ENCODE measurements at regions not wholly inside any gene's neighbourhood (a gene's known extent, or its start where the extent isn't known, plus 50 kb on each side); places are given as distances from the start of the nearest gene placed in this dataset.

DNA sequence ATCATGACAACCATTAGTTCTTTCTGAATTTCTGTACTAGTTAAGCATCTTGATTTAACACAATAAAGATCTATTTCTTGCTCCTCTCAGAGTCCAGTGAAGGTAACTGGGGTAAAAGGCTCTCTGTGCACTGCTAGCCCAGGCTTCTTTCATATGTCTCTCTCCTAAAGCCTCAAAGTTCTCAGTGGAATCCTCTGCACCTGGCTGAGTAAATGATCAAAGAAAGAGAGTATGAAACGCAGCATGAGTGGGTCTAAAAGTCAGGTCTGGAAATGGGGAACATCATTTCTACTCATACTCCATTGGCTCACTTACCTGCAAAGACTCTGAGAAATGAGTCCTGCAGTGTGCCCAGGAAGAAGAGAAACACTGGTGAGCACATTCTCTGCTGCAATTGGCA, 418.5 kb downstream of the PTPRC start:
- no peaks in the 10 kb centered on the region for H3K4me1 Mint-ChIP-seq
- no peaks in the 10 kb centered on the region for H3K27me3 Mint-ChIP-seq (ENCODE audit: low read depth)
- H3K36me3 Mint-ChIP-seq (ENCODE audit: low read depth): no peaks in the 10 kb centered on the region
- no peak overlapping the region for H3K27ac Mint-ChIP-seq (ENCODE audit: unreplicated experiment)
- H3K9me3 Mint-ChIP-seq: no peaks in the 10 kb centered on the region
- TF ChIP-seq, protein P1, sequence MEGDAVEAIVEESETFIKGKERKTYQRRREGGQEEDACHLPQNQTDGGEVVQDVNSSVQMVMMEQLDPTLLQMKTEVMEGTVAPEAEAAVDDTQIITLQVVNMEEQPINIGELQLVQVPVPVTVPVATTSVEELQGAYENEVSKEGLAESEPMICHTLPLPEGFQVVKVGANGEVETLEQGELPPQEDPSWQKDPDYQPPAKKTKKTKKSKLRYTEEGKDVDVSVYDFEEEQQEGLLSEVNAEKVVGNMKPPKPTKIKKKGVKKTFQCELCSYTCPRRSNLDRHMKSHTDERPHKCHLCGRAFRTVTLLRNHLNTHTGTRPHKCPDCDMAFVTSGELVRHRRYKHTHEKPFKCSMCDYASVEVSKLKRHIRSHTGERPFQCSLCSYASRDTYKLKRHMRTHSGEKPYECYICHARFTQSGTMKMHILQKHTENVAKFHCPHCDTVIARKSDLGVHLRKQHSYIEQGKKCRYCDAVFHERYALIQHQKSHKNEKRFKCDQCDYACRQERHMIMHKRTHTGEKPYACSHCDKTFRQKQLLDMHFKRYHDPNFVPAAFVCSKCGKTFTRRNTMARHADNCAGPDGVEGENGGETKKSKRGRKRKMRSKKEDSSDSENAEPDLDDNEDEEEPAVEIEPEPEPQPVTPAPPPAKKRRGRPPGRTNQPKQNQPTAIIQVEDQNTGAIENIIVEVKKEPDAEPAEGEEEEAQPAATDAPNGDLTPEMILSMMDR (conservative IDR thresholded peaks at IDR 0.05): no peak
- DNase-seq (ENCODE audit: low read depth, low spot score): no peak
- no peak overlapping the region for H3K4me3 Mint-ChIP-seq

DNA sequence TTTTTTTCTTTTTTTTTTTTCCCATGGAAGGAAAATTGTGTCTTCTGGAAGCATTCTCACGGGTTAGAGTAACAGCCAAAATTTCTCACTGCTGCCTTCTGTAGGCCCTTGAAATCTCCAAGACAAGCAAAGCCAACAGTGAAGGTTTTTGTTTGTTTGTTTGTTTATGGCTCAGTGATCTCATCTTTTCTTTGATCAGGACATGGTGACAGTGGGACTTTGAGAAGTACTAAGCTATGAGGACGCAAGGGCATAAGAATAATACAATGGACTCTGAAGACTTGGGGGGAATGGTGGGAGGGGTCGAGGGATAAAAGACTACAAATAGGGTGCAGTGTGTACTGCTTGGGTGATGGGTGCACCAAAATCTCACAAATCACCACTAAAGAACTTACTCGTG, 419.4 kb downstream of the PTPRC start:
- Mint-ChIP-seq H3K36me3 (ENCODE audit: low read depth) (no peaks in the 10 kb centered on the region), H3K27ac (ENCODE audit: unreplicated experiment) (no peak overlapping the region), H3K27me3 (ENCODE audit: low read depth) (no peaks in the 10 kb centered on the region)

DNA sequence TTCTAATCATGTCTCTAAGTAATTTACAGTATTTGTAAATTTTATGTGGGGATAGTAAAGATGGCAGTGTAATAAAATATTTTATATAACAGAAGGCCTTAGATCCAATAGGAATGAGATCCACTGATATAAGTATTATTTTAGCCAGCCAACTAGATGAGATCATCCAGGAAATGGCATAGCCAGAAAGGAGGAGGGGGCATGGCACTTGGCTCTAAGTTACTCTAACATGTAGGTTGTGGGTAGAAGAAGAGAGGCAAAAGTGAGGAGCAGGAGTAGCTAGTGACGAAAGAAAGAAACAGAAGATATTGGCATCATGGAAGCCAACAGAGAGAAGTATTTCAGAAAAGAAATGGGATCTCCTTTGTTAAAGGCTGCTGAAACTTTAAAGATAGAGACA, 426.1 kb downstream of the PTPRC start:
- Mint-ChIP-seq H3K27ac (ENCODE audit: unreplicated experiment) (no peak overlapping the region), H3K36me3 (ENCODE audit: low read depth) (no peaks in the 10 kb centered on the region), H3K9me3 (no peaks in the 10 kb centered on the region), H3K4me3 (no peak overlapping the region), H3K27me3 (ENCODE audit: low read depth) (no peaks in the 10 kb centered on the region), H3K4me1 (no peaks in the 10 kb centered on the region)
- no peak for DNase-seq (ENCODE audit: low read depth, low spot score)
- TF ChIP-seq, protein P1 (conservative IDR thresholded peaks at IDR 0.05): no peak

More for the DNA sequence above, 419.4 kb downstream of the PTPRC start:
- TF ChIP-seq, protein P1 (conservative IDR thresholded peaks at IDR 0.05): no peak
- Mint-ChIP-seq H3K4me3 (no peak overlapping the region), H3K4me1 (no peaks in the 10 kb centered on the region), H3K9me3 (no peaks in the 10 kb centered on the region)
- no peak for DNase-seq (ENCODE audit: low read depth, low spot score)

- Mint-ChIP-seq H3K27ac (ENCODE audit: unreplicated experiment) (no peak overlapping the region), H3K4me1 (no peaks in the 10 kb centered on the region), H3K9me3 (no peaks in the 10 kb centered on the region), H3K36me3 (ENCODE audit: low read depth) (no peaks in the 10 kb centered on the region), H3K4me3 (no peak overlapping the region), H3K27me3 (ENCODE audit: low read depth) (no peaks in the 10 kb centered on the region)
- no peak for DNase-seq (ENCODE audit: low read depth, low spot score)
- TF ChIP-seq, protein P1 (conservative IDR thresholded peaks at IDR 0.05): no peak
These were observed 428.6 kb downstream of the PTPRC start for GRCh38 chr1:199067483-199067882.

- DNase-seq (ENCODE audit: low read depth, low spot score): no peak
- TF ChIP-seq, protein P1 (conservative IDR thresholded peaks at IDR 0.05): no peak
- H3K27me3 Mint-ChIP-seq (ENCODE audit: low read depth): no peaks in the 10 kb centered on the region
- H3K4me3 Mint-ChIP-seq: no peak overlapping the region
- no peaks in the 10 kb centered on the region for H3K4me1 Mint-ChIP-seq
- H3K27ac Mint-ChIP-seq (ENCODE audit: unreplicated experiment): no peak overlapping the region
- H3K36me3 Mint-ChIP-seq (ENCODE audit: low read depth): no peaks in the 10 kb centered on the region
- H3K9me3 Mint-ChIP-seq: no peaks in the 10 kb centered on the region
These were observed 432.2 kb downstream of the PTPRC start for GRCh38 chr1:199071080-199071479.

DNA sequence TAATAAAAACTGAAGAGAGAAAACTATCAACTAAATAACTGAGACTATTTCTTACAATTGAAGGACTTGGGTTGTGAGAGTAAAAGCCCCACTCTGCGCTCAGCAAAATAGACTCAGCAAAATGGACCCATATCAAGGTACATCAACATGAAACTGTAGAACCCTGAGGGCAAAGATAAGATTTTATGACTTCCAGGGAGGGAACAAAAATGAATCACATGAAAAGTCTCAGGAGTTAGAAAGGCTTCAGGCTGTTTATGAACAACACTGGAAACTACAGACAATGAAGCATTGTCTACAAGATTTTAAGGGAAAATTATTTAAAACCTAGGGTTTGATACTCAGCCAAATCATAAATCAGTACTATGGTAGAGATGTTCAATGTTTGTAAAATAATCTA, 434.3 kb downstream of the PTPRC start:
- H3K27me3 Mint-ChIP-seq (ENCODE audit: low read depth): no peaks in the 10 kb centered on the region
- H3K36me3 Mint-ChIP-seq (ENCODE audit: low read depth): no peaks in the 10 kb centered on the region
- TF ChIP-seq, protein P1 (conservative IDR thresholded peaks at IDR 0.05): no peak
- no peak overlapping the region for H3K27ac Mint-ChIP-seq (ENCODE audit: unreplicated experiment)
- H3K9me3 Mint-ChIP-seq: no peaks in the 10 kb centered on the region
- no peaks in the 10 kb centered on the region for H3K4me1 Mint-ChIP-seq
- DNase-seq (ENCODE audit: low read depth, low spot score): no peak
- no peak overlapping the region for H3K4me3 Mint-ChIP-seq

Data from neural crest cell (in vitro differentiated cells).